Tibial nerve (tissue), 4 donors: ENCODE measurements at regions not wholly inside any gene's neighbourhood (a gene's known extent, or its start where the extent isn't known, plus 50 kb on each side); places are given as distances from the start of the nearest gene placed in this dataset.
A peak's percentile ranks its signal among the peaks of the same experiment; 100 is the strongest.

Source experiments
- DNase-seq, 2 donors: peaks; one replicate each; pipeline ENCODE4 v3.0.0-alpha.2; 2019; ENCODE audit warnings: low spot score in 2 of 2
- H3K27ac ChIP-seq, 4 donors: fragments of 200-600 bp; sonication (generic) in 3 of 4; one replicate each; pipeline ENCODE4 v1.5.1; 2017 to 2019; ENCODE audit warnings: mild to moderate bottlenecking in 1 of 4
- H3K27me3 ChIP-seq, 2 donors: fragments of 200-600 bp; sonication (generic) in 1 of 2; one replicate each; pipeline versions ENCODE4 v1.5.1 to v1.6.0; 2017 to 2019
- H3K36me3 ChIP-seq, 3 donors: fragments of 200-600 bp; sonication (generic); one replicate each; pipeline ENCODE4 v1.5.1; 2018 to 2019
- H3K4me1 ChIP-seq, 4 donors: fragments of 200-600 bp; sonication (generic) in 3 of 4; one replicate each; pipeline ENCODE4 v1.5.1; 2017 to 2019
- H3K4me3 ChIP-seq, 4 donors: fragments of 200-600 bp; sonication (generic) in 3 of 4; one replicate each; pipeline ENCODE4 v1.5.1; 2017 to 2019; ENCODE audit warnings: mild to moderate bottlenecking in 1 of 4, moderate library complexity in 1 of 4
- H3K9me3 ChIP-seq, 4 donors: fragments of 200-600 bp; sonication (generic) in 3 of 4; one replicate each; pipeline ENCODE4 v1.5.1; 2017 to 2019
- EP300 ChIP-seq, 2 donors: sonication (generic); formaldehyde crosslinking; IDR thresholded peaks; one replicate each; pipeline ENCODE4 v1.6.1; 2017; ENCODE audit warnings: antibody characterized with exemption in 2 of 2, mild to moderate bottlenecking in 1 of 2
- POLR2A ChIP-seq, 2 donors: fragments of 450-650 bp; IDR thresholded peaks; one replicate each; pipeline ENCODE4 v1.6.1; 2017; ENCODE audit warnings: antibody characterized with exemption in 2 of 2, mild to moderate bottlenecking in 2 of 2, moderate library complexity in 2 of 2
- WGBS, 2 donors: methylation state at CpG; one replicate each; pipeline ENCODE4 v1.1.5; 2018; 5-methylcytosine and 5-hydroxymethylcytosine counted together
- TF ChIP-seq, protein P1 (sequence below), 5 experiments: fragments of 200-600 bp in 3 of 5; fragments of 450-650 bp in 2 of 5; sonication (generic) in 3 of 5; IDR thresholded peaks; one replicate each; pipeline ENCODE4 v1.5.1; 2016 to 2019; ENCODE audit warnings: antibody characterized with exemption in 5 of 5, mild to moderate bottlenecking in 3 of 5, moderate library complexity in 2 of 5

DNA sequence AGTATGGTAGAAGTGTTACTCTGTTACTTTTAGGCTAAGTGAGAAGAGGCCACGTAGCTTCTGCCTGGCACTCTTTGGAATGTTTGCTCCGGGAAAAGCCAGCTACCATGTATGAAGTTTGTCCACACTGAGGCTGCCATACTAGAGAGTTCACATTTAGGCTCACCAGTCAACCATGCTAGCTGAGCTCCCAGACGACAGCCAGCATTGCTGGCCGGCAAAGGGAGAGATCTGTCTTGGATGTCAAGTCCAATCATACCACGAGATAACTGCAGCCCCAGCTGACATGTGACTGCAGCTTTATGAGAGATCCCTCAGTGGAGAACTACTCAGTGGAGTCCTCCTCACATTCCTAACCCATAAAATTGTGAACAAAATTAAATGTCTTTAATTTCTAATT is 321.2 kb upstream of the F9 start:
- Histone ChIP-seq H3K4me3 (no peak overlapping the region), H3K36me3 (no peaks in the 10 kb centered on the region), H3K9me3 (no peaks in the 10 kb centered on the region), H3K27me3 (peaks cover 0 to 4% of the 10 kb centered on the region in 2 donors), H3K4me1 (no peaks in the 10 kb centered on the region), H3K27ac (no peak overlapping the region)
- WGBS, 2 donors = 64 to 81% methylated on average over 5 of the region's 5 CpGs
- no peak for TF ChIP-seq EP300 (IDR thresholded peaks at IDR 0.05)
- no peak for TF ChIP-seq POLR2A (IDR thresholded peaks at IDR 0.05)
- TF ChIP-seq, protein P1, sequence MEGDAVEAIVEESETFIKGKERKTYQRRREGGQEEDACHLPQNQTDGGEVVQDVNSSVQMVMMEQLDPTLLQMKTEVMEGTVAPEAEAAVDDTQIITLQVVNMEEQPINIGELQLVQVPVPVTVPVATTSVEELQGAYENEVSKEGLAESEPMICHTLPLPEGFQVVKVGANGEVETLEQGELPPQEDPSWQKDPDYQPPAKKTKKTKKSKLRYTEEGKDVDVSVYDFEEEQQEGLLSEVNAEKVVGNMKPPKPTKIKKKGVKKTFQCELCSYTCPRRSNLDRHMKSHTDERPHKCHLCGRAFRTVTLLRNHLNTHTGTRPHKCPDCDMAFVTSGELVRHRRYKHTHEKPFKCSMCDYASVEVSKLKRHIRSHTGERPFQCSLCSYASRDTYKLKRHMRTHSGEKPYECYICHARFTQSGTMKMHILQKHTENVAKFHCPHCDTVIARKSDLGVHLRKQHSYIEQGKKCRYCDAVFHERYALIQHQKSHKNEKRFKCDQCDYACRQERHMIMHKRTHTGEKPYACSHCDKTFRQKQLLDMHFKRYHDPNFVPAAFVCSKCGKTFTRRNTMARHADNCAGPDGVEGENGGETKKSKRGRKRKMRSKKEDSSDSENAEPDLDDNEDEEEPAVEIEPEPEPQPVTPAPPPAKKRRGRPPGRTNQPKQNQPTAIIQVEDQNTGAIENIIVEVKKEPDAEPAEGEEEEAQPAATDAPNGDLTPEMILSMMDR (IDR thresholded peaks at IDR 0.05) = no peak
- DNase-seq = no peak

DNA sequence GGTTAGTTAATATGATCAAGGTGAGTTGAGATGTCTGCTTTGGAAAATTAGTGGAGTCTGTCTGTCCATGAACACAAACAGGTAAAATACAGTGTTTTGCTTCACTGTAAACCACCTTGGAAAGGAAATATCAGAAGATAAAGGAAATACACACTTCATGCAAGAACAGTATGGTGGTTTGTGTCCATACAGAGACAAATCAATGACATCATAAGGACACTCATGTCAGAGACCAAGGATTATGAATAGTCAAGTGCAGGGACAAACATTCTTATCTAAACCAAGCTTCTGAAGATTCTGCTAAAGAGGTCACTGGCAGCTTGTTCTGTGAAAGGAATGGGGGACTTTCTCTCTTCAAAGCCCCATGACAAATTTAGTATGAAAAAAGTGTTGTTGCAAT is 322.9 kb upstream of the F9 start:
- Histone ChIP-seq H3K4me1 (peaks cover 0 to 9% (median 0%) of the 10 kb centered on the region in 4 donors), H3K9me3 (no peaks in the 10 kb centered on the region), H3K4me3 (no peak overlapping the region), H3K36me3 (no peaks in the 10 kb centered on the region), H3K27ac (no peak overlapping the region), H3K27me3 (peaks cover 0 to 6% of the 10 kb centered on the region in 2 donors)
- DNase-seq = no peak
- no peak for TF ChIP-seq EP300 (IDR thresholded peaks at IDR 0.05)
- TF ChIP-seq, protein P1 (IDR thresholded peaks at IDR 0.05) = no peak
- no peak for TF ChIP-seq POLR2A (IDR thresholded peaks at IDR 0.05)

DNA sequence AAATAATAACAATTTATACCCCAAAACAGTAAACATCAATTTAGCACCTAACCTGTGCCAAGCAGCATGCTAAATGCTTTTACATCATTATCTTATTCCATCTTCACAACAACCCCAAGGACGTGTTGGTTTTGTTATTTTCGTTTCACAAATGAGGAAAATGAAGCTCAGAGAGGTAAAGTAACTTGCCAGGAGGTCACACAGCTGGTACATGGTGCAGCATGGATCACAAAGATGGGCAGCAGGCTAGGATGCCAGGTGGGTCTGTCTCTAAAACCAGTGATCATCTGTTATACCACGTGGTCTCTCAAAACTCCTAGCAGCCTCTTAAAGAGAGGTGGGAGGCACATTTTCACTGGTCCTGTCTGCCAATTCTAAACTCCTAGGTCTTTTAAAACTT is 323.6 kb upstream of the F9 start:
- Histone ChIP-seq H3K27ac (no peak overlapping the region), H3K36me3 (no peaks in the 10 kb centered on the region), H3K9me3 (no peaks in the 10 kb centered on the region), H3K27me3 (peaks cover 0 to 14% of the 10 kb centered on the region in 2 donors), H3K4me1 (peaks cover 0 to 9% (median 0%) of the 10 kb centered on the region in 4 donors), H3K4me3 (no peak overlapping the region)
- no peak for DNase-seq
- TF ChIP-seq EP300 (IDR thresholded peaks at IDR 0.05) (no peak), POLR2A (IDR thresholded peaks at IDR 0.05) (no peak)
- TF ChIP-seq, protein P1 (IDR thresholded peaks at IDR 0.05) = no peak
- WGBS, 2 donors = 45 to 73% methylated on average over 3 of the region's 3 CpGs

DNA sequence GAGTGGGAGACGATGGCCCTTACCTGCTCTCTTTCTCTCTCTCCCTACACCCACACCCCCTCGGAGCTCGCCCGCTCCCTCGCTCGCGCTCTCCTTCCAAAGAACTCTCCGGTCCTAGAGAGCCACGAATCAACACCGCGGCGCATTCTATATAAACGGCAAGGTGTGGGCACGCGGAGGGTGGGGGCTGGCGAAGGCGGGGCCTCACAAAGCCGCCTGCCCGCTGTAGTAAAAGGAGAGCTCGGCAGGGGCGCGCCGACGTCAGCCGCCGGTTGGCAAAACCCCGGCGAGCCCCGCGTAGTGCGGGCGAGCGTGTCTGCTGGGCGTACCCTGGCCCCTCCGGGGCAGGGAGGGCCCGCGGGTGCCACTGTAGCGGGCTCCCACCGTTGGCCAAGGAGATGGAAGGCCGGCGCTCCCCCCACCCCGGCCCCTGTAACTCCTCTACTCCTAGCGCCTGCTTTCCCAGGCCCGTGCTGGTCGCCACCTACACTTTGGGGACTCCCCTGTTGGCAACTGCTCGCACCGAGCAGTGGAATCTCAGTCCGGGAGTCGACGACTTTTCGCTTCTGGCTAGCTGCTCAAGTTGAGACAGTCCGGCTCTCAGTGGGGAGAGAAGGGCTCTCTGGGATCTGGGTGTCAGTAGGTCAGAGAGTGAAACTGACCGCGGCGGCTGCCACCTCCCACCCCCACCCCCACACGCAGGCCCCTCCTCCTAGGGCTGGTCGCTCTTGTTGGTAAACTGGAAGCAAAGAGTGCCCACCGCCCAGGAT is 325.5 kb upstream of the F9 start:
- WGBS, 2 donors = 0 to 28% methylated on average over 1 to 56 of the region's 58 CpGs
- Histone ChIP-seq H3K36me3 (no peaks in the 10 kb centered on the region), H3K9me3 (no peaks in the 10 kb centered on the region), H3K4me1 (peaks cover 0 to 9% (median 0%) of the 10 kb centered on the region in 4 donors), H3K4me3 (peak overlapping the region; percentile 33 to 55 (median 45)), H3K27ac (peak overlapping the region in 3 of 4 donors; percentile 53 to 83 (median 53)), H3K27me3 (peaks cover 0 to 14% of the 10 kb centered on the region in 2 donors)
- TF ChIP-seq, protein P1 (IDR thresholded peaks at IDR 0.05) = no peak
- peak in 1 of 2 donors; percentile 31 for TF ChIP-seq POLR2A (IDR thresholded peaks at IDR 0.05)
- peak in 1 of 2 donors; percentile 35 for TF ChIP-seq EP300 (IDR thresholded peaks at IDR 0.05)
- DNase-seq = no peak

DNA sequence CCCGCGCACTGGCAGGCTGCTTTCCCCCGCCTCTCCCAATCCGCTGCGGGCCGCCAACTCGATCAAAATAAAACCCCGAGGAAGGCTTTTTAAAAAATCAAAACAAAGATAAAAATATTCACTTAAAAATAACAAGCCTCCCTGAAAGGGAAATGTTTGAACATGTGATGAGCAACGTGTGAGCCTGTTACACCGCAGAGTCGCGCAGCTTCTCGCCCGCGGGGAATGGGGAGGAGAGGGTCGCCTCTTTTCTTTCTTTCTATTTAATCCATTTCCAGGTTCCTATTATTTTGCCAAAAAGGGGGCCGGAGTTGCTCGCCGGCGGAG is 326.0 kb upstream of the F9 start:
- DNase-seq = no peak
- Histone ChIP-seq H3K4me3 (peak overlapping the region; percentile 33 to 55 (median 45)), H3K27me3 (peaks cover 0 to 14% of the 10 kb centered on the region in 2 donors), H3K36me3 (no peaks in the 10 kb centered on the region), H3K27ac (peak overlapping the region; percentile 33 to 83 (median 56)), H3K9me3 (no peaks in the 10 kb centered on the region), H3K4me1 (peaks cover 0 to 9% (median 0%) of the 10 kb centered on the region in 4 donors)
- TF ChIP-seq, protein P1 (IDR thresholded peaks at IDR 0.05) = no peak
- TF ChIP-seq EP300 (IDR thresholded peaks at IDR 0.05) (no peak), POLR2A (IDR thresholded peaks at IDR 0.05) (no peak)
- 0 to 32% methylated on average over 18 to 20 of the region's 20 CpGs for WGBS, 2 donors
